IPS-15b (cell line): ENCODE measurements at regions not wholly inside any gene's neighbourhood (a gene's known extent, or its start where the extent isn't known, plus 50 kb on each side); places are given as distances from the start of the nearest gene placed in this dataset.

ENCODE experiments used
- H3K27me3 ChIP-seq: one replicate; pipeline ENCODE4 v1.6.1; 2013; ENCODE audit warnings: low read length; ENCODE audit not compliant: control insufficient read depth, insufficient read depth
- H3K36me3 ChIP-seq: one replicate; pipeline ENCODE4 v1.6.1; 2013; ENCODE audit warnings: low read length; ENCODE audit not compliant: control insufficient read depth, insufficient read depth
- H3K4me1 ChIP-seq: one replicate; pipeline ENCODE4 v1.6.1; 2013; ENCODE audit warnings: mild to moderate bottlenecking, low read length; ENCODE audit not compliant: control insufficient read depth, insufficient read depth
- H3K4me3 ChIP-seq: one replicate; pipeline ENCODE4 v1.5.1; 2013; ENCODE audit warnings: low read depth, low read length
- H3K9ac ChIP-seq: one replicate; pipeline ENCODE4 v1.6.1; 2013; ENCODE audit warnings: low read depth, mild to moderate bottlenecking, low read length
- H3K9me3 ChIP-seq: one replicate; pipeline ENCODE4 v1.6.1; 2013; ENCODE audit warnings: mild to moderate bottlenecking, low read length; ENCODE audit not compliant: control insufficient read depth, insufficient read depth

- Histone ChIP-seq H3K4me1 (no peaks in the 10 kb centered on the region), H3K36me3 (no peaks in the 10 kb centered on the region), H3K27me3 (no peaks in the 10 kb centered on the region), H3K9ac (no peak overlapping the region), H3K9me3 (no peaks in the 10 kb centered on the region), H3K4me3 (no peak overlapping the region)
Measured at GRCh38 chr1:56359056-56359455, 220.3 kb downstream of the PLPP3 start.

DNA sequence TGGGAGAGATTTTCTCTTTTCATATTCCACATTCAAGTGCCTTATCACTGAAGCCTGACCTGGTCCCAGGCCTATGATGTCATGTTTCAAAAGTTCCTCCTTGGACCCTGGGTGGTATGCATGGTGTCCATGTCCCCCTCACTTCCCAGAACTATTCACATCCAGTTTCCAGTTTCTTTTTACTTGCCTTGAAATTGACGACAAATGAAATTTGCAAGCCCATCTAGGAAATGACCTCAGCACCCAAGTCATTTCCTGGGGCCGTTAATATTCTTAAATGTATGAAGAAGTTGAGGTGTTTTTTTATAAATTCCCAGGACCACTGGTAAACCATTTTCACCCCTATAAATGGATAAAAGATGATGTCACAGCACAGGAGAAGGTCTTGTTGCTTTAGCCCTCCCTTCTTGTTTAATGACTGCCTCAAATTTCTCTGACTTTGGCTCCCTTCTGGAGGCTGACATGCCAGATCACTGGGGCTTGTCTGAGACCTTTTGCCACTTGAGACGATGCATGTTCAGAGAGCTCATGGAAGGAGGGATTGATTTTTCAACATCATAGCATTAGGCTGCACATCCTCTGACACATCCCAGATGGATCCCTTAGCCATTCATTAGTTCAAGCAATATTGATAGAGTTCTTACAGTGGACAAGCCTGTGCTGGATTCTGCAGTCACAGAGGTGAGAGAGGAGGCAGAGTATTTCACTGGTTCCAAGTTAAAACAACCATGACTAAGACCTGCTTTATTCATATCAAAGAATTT is 221.3 kb downstream of the PLPP3 start:
- no peaks in the 10 kb centered on the region for H3K27me3 ChIP-seq
- H3K9ac ChIP-seq, result no peak overlapping the region
- H3K9me3 ChIP-seq, result no peaks in the 10 kb centered on the region
- no peaks in the 10 kb centered on the region for H3K36me3 ChIP-seq
- no peaks in the 10 kb centered on the region for H3K4me1 ChIP-seq
- no peak overlapping the region for H3K4me3 ChIP-seq

DNA sequence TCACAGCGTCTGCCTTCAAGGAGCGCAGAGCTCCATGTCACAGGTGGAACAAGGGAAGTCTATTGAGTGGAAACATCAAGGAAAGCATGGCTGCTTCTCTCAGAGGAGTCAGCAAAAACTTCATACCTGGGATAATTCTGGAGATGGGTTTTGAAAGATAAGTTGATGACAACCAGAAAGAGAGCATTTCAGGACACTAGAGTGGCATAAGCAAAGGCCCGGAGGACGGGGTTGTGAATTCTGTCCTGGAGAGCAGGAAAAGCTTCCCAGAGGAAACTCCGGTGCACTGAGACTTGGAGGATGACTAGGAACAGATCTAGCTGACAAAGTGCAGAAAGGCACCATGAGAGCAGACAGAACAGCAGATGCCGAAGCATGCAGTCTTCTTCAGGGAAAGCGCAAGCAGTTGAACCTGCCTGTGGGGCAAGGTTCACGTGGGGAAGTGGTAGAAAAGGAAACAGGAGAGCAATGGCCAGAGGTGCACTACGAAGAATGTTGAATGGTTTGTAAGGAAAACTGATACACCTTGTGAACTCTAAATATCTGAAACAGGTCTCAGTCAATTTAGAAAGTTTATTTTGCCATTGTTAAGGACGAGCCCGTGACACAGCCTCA is 222.9 kb downstream of the PLPP3 start:
- Histone ChIP-seq H3K9ac (no peak overlapping the region), H3K36me3 (no peaks in the 10 kb centered on the region), H3K9me3 (no peaks in the 10 kb centered on the region), H3K4me1 (no peaks in the 10 kb centered on the region), H3K27me3 (no peaks in the 10 kb centered on the region), H3K4me3 (no peak overlapping the region)

GRCh38 chr1:56355918-56356317 is 223.4 kb downstream of the PLPP3 start:
- Histone ChIP-seq H3K9me3 (no peaks in the 10 kb centered on the region), H3K36me3 (no peaks in the 10 kb centered on the region), H3K4me3 (no peak overlapping the region), H3K4me1 (no peaks in the 10 kb centered on the region), H3K27me3 (no peaks in the 10 kb centered on the region), H3K9ac (no peak overlapping the region)

DNA sequence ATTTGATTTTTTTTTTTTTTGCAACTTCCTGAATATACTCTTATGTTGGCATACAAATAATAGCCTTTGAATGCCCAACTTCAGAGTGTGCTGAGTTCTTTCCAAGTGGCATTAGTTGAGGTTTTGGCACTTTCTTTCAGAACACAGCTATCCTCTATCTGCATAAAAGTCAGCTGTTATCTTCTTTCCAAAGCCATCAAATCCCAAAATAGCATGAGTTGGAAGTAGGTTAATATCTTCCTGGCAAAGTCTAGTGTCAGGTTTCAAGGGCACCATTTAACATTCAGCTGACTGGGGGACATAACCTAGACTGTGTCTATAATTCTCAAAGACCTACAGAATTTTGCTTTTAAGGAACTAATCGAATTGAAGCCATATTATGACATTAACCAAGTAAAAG is 223.9 kb downstream of the PLPP3 start:
- H3K4me1 ChIP-seq, result no peaks in the 10 kb centered on the region
- no peak overlapping the region for H3K4me3 ChIP-seq
- H3K36me3 ChIP-seq, result no peaks in the 10 kb centered on the region
- no peaks in the 10 kb centered on the region for H3K9me3 ChIP-seq
- no peaks in the 10 kb centered on the region for H3K27me3 ChIP-seq
- H3K9ac ChIP-seq, result no peak overlapping the region

DNA sequence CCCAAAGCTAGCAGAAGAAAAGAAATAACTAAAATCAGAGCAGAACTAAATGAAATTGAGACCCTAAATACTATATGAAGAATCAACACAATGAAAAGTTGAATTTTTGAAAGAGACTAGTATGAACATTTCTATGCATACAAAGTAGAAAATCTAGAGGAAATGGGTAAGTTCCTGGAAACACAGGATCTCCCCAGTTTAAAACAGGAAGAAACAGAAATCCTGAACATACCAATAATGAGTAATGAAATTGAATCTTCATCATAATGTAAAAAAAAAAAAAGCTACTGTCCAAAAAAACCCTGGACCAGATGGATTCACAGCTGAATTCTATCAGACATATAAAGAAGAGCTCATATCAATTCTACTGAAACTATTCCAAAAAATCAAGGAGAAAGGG is 233.5 kb downstream of the PLPP3 start:
- H3K36me3 ChIP-seq, result no peaks in the 10 kb centered on the region
- no peaks in the 10 kb centered on the region for H3K4me1 ChIP-seq
- no peaks in the 10 kb centered on the region for H3K9me3 ChIP-seq
- H3K9ac ChIP-seq, result no peak overlapping the region
- no peaks in the 10 kb centered on the region for H3K27me3 ChIP-seq
- H3K4me3 ChIP-seq, result no peak overlapping the region

DNA sequence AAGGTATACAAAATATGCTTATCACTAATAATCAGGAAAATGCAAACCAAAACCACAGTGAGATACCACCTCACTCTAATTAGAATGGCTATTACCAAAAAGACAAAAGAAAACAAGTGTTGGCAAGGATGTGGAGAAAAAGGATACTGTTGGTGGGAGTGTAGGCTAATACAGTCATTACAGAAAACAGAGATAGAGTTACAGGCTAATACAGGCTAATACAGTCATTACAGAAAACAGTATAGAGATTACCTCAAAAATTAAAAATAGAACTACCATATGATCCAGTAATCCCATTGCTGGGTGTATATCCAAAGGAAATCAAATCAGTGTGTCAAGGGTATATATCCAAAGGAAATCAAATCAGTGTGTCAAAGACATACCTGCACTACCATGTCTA is 238.4 kb downstream of the PLPP3 start:
- Histone ChIP-seq H3K4me3 (no peak overlapping the region), H3K4me1 (no peaks in the 10 kb centered on the region), H3K36me3 (no peaks in the 10 kb centered on the region), H3K9ac (no peak overlapping the region), H3K27me3 (no peaks in the 10 kb centered on the region), H3K9me3 (no peaks in the 10 kb centered on the region)

DNA sequence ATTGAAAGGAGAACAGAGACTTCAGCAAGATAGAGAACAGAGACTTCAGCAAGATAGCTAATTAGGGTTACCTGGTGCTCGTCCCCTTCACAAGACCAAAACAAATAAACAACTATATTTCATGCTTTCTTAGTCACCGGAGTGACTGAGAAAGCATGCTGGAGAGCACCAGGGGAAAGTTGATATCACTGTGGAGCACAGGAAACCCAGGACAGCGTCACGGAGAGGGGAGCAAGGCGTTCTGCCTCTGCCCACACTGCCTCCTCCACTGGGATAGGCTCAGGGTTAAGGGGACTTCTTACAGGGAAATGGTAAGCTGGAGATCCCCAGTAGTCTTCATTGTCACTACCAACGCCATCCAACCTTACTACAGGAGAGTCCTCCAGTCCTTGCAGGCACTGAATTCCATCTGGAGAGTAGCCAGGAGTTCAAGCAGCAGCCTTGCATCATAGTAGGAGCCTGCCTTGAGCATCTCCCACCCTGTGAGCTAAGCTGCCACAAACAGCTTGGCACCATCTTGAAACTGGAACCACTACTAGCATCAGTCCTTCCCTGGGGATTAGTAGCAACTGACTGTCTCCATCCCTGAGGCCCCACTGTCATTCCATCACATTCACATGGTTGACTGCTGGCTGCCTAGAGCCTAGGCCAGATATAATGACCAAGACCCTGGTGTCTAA is 239.4 kb downstream of the PLPP3 start:
- Histone ChIP-seq H3K4me3 (no peak overlapping the region), H3K9me3 (no peaks in the 10 kb centered on the region), H3K36me3 (no peaks in the 10 kb centered on the region), H3K4me1 (no peaks in the 10 kb centered on the region), H3K9ac (no peak overlapping the region), H3K27me3 (no peaks in the 10 kb centered on the region)

GRCh38 chr1:56339093-56339492 is 240.3 kb downstream of the PLPP3 start:
- no peaks in the 10 kb centered on the region for H3K4me1 ChIP-seq
- H3K27me3 ChIP-seq, result no peaks in the 10 kb centered on the region
- H3K9me3 ChIP-seq, result no peaks in the 10 kb centered on the region
- no peak overlapping the region for H3K4me3 ChIP-seq
- no peak overlapping the region for H3K9ac ChIP-seq
- H3K36me3 ChIP-seq, result no peaks in the 10 kb centered on the region

DNA sequence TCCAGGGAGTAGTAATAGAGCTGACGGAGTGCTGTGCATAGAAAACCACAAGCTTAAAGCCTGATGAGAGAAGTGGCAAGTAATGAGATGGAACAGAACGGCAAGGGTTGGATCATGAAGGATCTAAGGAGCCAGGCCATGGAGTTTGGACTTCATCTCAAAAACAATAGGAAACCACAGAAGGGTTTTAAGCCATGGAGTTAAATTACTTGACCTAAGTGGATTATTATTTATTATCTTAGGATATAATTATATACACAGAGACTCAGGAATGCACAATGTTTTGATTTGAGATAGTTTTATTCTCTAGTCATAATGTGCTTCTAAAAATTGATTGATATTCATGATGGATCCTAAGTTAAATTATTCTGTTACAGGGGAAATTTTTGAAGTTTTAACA is 242.4 kb downstream of the PLPP3 start:
- H3K9me3 ChIP-seq, result no peaks in the 10 kb centered on the region
- peaks cover 3% of the 10 kb centered on the region for H3K4me1 ChIP-seq
- no peaks in the 10 kb centered on the region for H3K36me3 ChIP-seq
- H3K4me3 ChIP-seq, result no peak overlapping the region
- no peak overlapping the region for H3K9ac ChIP-seq
- H3K27me3 ChIP-seq, result no peaks in the 10 kb centered on the region

GRCh38 chr1:56335394-56335793 is 244.0 kb downstream of the PLPP3 start:
- H3K4me1 ChIP-seq, result peaks cover 6% of the 10 kb centered on the region
- no peak overlapping the region for H3K4me3 ChIP-seq
- no peaks in the 10 kb centered on the region for H3K9me3 ChIP-seq
- no peaks in the 10 kb centered on the region for H3K27me3 ChIP-seq
- no peak overlapping the region for H3K9ac ChIP-seq
- no peaks in the 10 kb centered on the region for H3K36me3 ChIP-seq

DNA sequence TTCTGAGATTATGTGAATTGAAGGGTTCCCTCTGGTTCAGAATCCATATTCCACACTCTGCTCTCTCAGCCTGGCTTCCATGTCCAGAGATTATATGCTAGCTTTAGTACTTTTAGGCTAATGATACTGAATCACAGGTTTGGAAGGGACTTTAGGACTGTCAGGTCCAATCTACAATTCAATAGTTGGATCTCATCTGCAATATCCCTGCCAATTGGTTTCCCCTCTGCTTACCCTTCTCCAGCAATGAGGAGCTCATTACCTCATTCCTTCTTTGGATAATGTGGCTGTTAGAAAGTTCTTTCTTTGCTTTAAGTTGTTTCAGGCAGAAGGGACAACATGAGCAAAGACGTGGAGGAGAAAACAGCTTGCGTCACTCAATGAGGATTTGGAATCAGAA is 245.3 kb downstream of the PLPP3 start:
- no peaks in the 10 kb centered on the region for H3K27me3 ChIP-seq
- H3K4me3 ChIP-seq, result no peak overlapping the region
- peaks cover 6% of the 10 kb centered on the region for H3K4me1 ChIP-seq
- H3K9me3 ChIP-seq, result no peaks in the 10 kb centered on the region
- no peak overlapping the region for H3K9ac ChIP-seq
- no peaks in the 10 kb centered on the region for H3K36me3 ChIP-seq
